ENCODE measurements at regions not wholly inside any gene's neighbourhood (a gene's known extent, or its start where the extent isn't known, plus 50 kb on each side); places are given as distances from the start of the nearest gene placed in this dataset.

DNA sequence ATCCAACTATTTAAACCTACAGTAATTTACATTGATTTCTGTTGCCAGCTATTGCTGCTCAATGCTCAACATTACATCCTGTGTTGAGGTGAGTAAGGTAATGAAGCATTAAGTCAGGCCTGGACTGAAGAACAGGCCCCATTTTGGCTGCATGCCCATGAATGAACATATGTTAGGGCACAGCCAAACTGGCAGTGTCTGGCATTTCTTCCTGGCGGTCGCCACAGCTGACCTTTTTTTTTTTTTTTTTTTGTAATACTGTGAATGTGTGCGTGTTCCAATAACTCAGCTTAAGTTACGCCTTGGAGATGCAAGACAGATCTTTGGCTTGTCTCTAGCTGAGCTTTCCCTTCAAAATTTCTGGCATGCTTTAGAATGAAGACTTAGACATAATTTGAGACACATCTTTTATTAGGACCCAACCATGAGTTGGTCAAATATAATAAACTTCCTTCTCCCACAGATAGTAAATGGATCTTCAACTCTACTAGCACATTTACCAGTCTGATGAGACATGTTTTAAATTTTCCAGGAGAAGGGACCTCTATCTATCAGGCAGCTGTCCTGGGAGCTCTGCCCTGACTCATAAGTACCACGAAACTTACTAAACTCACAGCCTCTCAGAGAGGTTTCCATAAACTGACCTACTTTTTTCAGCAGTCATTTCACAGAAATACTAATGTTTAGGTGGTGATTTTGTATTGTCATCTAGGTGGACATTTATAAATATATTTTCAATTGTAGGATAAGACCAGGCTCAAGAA lies 341.1 kb upstream of the RUNX1 start:
- TF ChIP-seq GATA3 (IDR thresholded peaks at IDR 0.05; ENCODE audit: low read depth, low read length), result no peak
- no peak for TF ChIP-seq GATA2 (IDR thresholded peaks at IDR 0.05; ENCODE audit: low read depth, low read length)

Data from SH-SY5Y (cell line).